HG03457 (cell line): ENCODE measurements at regions not wholly inside any gene's neighbourhood (a gene's known extent, or its start where the extent isn't known, plus 50 kb on each side); places are given as distances from the start of the nearest gene placed in this dataset.
"Not testable (repeated sequence)": the region's sequence is repeated elsewhere in the genome, so short reads cannot be mapped to it uniquely, and the experiment has no call there.

Experiments
- ATAC-seq: cut with Tn5 transposase; IDR thresholded peaks from one replicate; pipeline ENCODE4 v1.9.1; 2021; ENCODE audit warnings: moderate number of reproducible peaks; ENCODE audit not compliant: unreplicated experiment

GRCh38 chr14:22176957-22177356 is 412.1 kb downstream of the DAD1 start:
- ATAC-seq: no peak

- not testable (repeated sequence) for ATAC-seq
Observed at GRCh38 chr14:22175278-22175558, 413.8 kb downstream of the DAD1 start.

GRCh38 chr14:22174412-22175277 is 414.4 kb downstream of the DAD1 start:
- no peak for ATAC-seq

- no peak for ATAC-seq
Observed at GRCh38 chr14:22168092-22168955, 420.7 kb downstream of the DAD1 start.

- no peak for ATAC-seq
Observed at GRCh38 chr14:22164616-22165015, 424.4 kb downstream of the DAD1 start.

- ATAC-seq: no peak
Observed at GRCh38 chr14:22163051-22163450, 426.0 kb downstream of the DAD1 start.

GRCh38 chr14:22159957-22160356 is 429.1 kb downstream of the DAD1 start:
- ATAC-seq: no peak

- ATAC-seq: no peak
Observed at GRCh38 chr14:22159099-22159498, 429.9 kb downstream of the DAD1 start.

- no peak for ATAC-seq
Observed at GRCh38 chr14:22158560-22158959, 430.5 kb downstream of the DAD1 start.

- no peak for ATAC-seq
Observed at GRCh38 chr14:22155571-22155970, 433.5 kb downstream of the DAD1 start.

GRCh38 chr14:22152903-22153302 is 436.1 kb downstream of the DAD1 start:
- no peak for ATAC-seq

- no peak for ATAC-seq
Observed at GRCh38 chr14:22152161-22152870, 436.7 kb downstream of the DAD1 start.

GRCh38 chr14:22151121-22151520 is 437.9 kb downstream of the DAD1 start:
- no peak for ATAC-seq

- ATAC-seq: no peak
Observed at GRCh38 chr14:22149058-22149457, 440.0 kb downstream of the DAD1 start.

GRCh38 chr14:22147716-22148115 is 441.3 kb downstream of the DAD1 start:
- ATAC-seq: no peak

GRCh38 chr14:22143363-22143762 is 445.7 kb downstream of the DAD1 start:
- ATAC-seq: no peak

GRCh38 chr14:22140633-22141032 is 448.4 kb downstream of the DAD1 start:
- no peak for ATAC-seq

GRCh38 chr14:22131749-22132476 is 457.1 kb downstream of the DAD1 start:
- no peak for ATAC-seq

- ATAC-seq: no peak
Observed at GRCh38 chr14:22124073-22124613, 450.5 kb upstream of the OR4E1 start.

- ATAC-seq: no peak
Observed at GRCh38 chr14:22122829-22123560, 449.4 kb upstream of the OR4E1 start.
